A673 (cell line): ENCODE measurements at regions not wholly inside any gene's neighbourhood (a gene's known extent, or its start where the extent isn't known, plus 50 kb on each side); places are given as distances from the start of the nearest gene placed in this dataset.

ENCODE experiments used
- EZH2 ChIP-seq: fragments of 200-600 bp; sonication (generic); IDR thresholded peaks from 2 replicates; pipeline ENCODE4 v1.6.1; 2017; ENCODE audit warnings: borderline replicate concordance, low read depth, mild to moderate bottlenecking, mixed read lengths, antibody characterized with exemption, low read length; ENCODE audit not compliant: poor library complexity, severe bottlenecking
- TF ChIP-seq, protein P1 (sequence below): fragments of 300-800, 200-600 bp; sonication (generic); conservative IDR thresholded peaks from 2 replicates; pipeline ENCODE4 v1.5.1; 2017; ENCODE audit warnings: low read depth, mild to moderate bottlenecking, antibody characterized with exemption, low read length, moderate library complexity, mixed read lengths

- TF ChIP-seq, protein P1, sequence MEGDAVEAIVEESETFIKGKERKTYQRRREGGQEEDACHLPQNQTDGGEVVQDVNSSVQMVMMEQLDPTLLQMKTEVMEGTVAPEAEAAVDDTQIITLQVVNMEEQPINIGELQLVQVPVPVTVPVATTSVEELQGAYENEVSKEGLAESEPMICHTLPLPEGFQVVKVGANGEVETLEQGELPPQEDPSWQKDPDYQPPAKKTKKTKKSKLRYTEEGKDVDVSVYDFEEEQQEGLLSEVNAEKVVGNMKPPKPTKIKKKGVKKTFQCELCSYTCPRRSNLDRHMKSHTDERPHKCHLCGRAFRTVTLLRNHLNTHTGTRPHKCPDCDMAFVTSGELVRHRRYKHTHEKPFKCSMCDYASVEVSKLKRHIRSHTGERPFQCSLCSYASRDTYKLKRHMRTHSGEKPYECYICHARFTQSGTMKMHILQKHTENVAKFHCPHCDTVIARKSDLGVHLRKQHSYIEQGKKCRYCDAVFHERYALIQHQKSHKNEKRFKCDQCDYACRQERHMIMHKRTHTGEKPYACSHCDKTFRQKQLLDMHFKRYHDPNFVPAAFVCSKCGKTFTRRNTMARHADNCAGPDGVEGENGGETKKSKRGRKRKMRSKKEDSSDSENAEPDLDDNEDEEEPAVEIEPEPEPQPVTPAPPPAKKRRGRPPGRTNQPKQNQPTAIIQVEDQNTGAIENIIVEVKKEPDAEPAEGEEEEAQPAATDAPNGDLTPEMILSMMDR: no peak
- TF ChIP-seq EZH2: no peak
These were observed 235.1 kb downstream of the COG6 start for GRCh38 chr13:39890537-39890936.
